Natural killer cell treated with Interleukin-12 subunit alpha and Interleukin-12 subunit beta and Interleukin-15 and Interleukin-18, amount 100 ng/mL, for 72 hours (primary cell): ENCODE measurements at regions not wholly inside any gene's neighbourhood (a gene's known extent, or its start where the extent isn't known, plus 50 kb on each side); places are given as distances from the start of the nearest gene placed in this dataset.
"Not testable (repeated sequence)": the region's sequence is repeated elsewhere in the genome, so short reads cannot be mapped to it uniquely, and the experiment has no call there.

Source experiments
- ATAC-seq, 2 donors: fragments of 150-1000 bp; cut with Tn5 transposase in 1 of 2; sonication (Bioruptor Pico), chemical (Tn5 transposase) in 1 of 2; 2 replicates each; pipeline ENCODE4 v1.10.0; 2021
- DNase-seq: peaks from one replicate; pipeline ENCODE4 v3.0.0; 2022; ENCODE audit warnings: low spot score
- H3K27ac Mint-ChIP-seq, 2 donors: 1 replicate in 1 of 2; 2 replicates in 1 of 2; pipeline ENCODE4 v1.8.0; 2022; ENCODE audit warnings: mixed read lengths in 2 of 2, mild to moderate bottlenecking in 1 of 2, moderate library complexity in 1 of 2
- H3K27me3 Mint-ChIP-seq, 2 donors: 1 replicate in 1 of 2; 2 replicates in 1 of 2; pipeline ENCODE4 v1.8.0; 2022; ENCODE audit warnings: mixed read lengths in 2 of 2
- H3K36me3 Mint-ChIP-seq: one replicate; pipeline ENCODE4 v1.8.0; 2022; ENCODE audit warnings: mixed read lengths
- H3K4me1 Mint-ChIP-seq, 2 donors: 1 replicate in 1 of 2; 2 replicates in 1 of 2; pipeline ENCODE4 v1.8.0; 2022; ENCODE audit warnings: low read depth in 2 of 2, mixed read lengths in 2 of 2, mild to moderate bottlenecking in 1 of 2
- H3K4me3 Mint-ChIP-seq: one replicate; pipeline ENCODE4 v1.8.0; 2022; ENCODE audit warnings: mixed read lengths
- H3K9me3 Mint-ChIP-seq: 2 replicates; pipeline ENCODE4 v1.8.0; 2022; ENCODE audit warnings: mixed read lengths

GRCh38 chr12:46569826-46570439 lies 197.4 kb upstream of the SLC38A2 start:
- H3K4me3 Mint-ChIP-seq: no peak overlapping the region
- H3K27me3 Mint-ChIP-seq: no peaks in the 10 kb centered on the region
- no peak overlapping the region for H3K27ac Mint-ChIP-seq
- H3K36me3 Mint-ChIP-seq: peaks cover 38% of the 10 kb centered on the region
- ATAC-seq (no peak), DNase-seq (no peak)
- peaks cover 16% of the 10 kb centered on the region for H3K9me3 Mint-ChIP-seq
- peaks cover 0 to 6% of the 10 kb centered on the region in 2 donors for H3K4me1 Mint-ChIP-seq

DNA sequence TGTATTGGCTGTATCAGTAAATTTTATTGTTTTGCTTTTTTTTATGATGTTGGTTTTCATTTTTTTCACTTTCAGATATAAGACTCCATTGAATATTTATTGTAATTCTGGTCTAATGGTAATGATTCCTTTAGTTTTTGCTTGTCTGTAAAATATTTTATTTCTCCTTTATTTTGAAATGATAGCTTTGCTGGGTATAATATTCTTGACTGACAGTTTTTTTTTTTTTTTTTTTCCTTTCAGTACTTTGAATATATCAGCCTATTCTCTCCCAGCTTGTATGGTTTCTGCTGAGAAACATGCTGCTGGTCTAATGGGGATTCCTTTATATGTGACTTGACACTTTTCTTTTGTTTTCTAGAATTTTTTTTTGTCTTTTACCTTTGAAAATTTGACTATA lies 195.1 kb upstream of the SLC38A2 start:
- Mint-ChIP-seq H3K27ac (no peak overlapping the region), H3K4me3 (no peak overlapping the region), H3K36me3 (peaks cover 38% of the 10 kb centered on the region), H3K27me3 (no peaks in the 10 kb centered on the region), H3K4me1 (peaks cover 2 to 3% of the 10 kb centered on the region in 2 donors), H3K9me3 (peaks cover 17% of the 10 kb centered on the region)
- DNase-seq (no peak), ATAC-seq (no peak)

DNA sequence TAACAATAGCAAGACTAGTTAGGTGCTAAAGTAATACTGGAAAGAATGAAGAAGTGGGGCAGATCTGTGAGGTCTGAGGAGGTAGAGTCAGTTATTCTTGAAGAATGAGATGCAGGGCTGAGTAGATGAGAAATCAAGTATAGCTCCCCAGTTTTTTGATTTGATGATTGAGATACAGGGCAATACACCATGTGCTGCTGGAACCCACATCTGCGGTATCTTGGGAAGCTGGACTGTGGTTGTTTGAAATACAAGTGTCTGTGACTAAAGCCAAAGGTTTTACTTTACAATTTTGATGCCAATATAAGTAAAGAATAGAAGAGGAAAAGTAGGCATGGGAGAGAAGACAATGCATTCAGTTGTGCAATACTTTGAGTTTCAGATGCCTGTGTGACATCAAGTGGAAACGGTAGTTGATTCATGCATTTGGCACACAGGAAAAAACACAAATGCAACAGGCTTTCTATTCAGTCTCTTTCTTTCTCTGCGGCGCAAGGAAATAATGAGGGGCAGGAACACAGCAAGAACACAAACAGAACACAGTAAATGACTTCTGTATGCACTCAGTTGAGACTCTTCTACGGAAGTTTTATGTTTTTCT lies 190.2 kb upstream of the SLC38A2 start:
- Mint-ChIP-seq H3K4me1 (peaks cover 11 to 13% of the 10 kb centered on the region in 2 donors), H3K9me3 (peaks cover 16% of the 10 kb centered on the region), H3K4me3 (no peak overlapping the region), H3K27me3 (no peaks in the 10 kb centered on the region), H3K27ac (peak overlapping the region in 1 of 2 donors; percentile 23), H3K36me3 (peaks cover 26% of the 10 kb centered on the region)
- ATAC-seq (no peak), DNase-seq (no peak)

DNA sequence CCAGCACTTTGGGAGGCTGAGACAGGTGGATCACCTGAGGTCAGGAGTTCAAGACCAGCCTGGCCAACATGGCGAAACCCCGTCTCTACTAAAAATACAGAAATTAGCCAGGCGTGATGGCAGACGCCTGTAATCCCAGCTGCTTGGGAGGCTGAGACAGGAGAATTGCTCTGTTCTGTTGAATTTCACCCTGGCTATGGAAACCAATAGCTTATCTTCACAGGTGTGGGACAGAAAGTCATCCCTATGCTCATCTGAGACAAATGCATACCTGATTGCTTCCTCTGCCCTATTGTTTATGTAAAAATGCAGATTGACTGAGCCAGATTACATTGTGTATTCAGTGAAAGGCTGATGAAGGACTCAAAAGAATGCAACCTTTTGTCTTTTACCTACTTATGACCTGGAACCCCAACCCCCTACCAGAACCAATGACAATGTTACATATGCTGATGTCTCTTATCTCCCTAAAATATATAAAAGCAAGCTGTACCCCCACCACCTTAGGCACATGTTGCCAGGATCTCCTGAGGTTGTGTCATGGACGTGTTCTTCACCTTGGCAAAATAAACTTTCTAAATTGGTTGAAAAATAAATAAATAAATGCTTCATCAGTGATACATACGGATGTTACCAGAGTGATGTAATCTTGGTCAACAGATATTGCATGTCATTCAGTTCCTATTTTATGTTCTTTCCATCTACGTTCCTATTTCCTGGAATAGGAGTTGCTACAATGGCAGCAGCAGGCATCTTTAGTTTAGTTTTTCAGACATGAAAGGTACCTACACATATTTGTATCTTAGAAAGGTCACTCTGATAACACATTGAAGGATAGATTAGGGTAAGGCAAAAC lies 189.4 kb upstream of the SLC38A2 start:
- Mint-ChIP-seq H3K4me1 (peaks cover 12 to 14% of the 10 kb centered on the region in 2 donors), H3K27ac (peak overlapping the region in 1 of 2 donors; percentile 23), H3K36me3 (peaks cover 19% of the 10 kb centered on the region), H3K9me3 (peaks cover 16% of the 10 kb centered on the region)
- H3K27me3 Mint-ChIP-seq, H3K4me3 Mint-ChIP-seq, DNase-seq, ATAC-seq: not testable (repeated sequence)

- peaks cover 12 to 14% of the 10 kb centered on the region in 2 donors for H3K4me1 Mint-ChIP-seq
- no peak overlapping the region for H3K4me3 Mint-ChIP-seq
- peaks cover 10% of the 10 kb centered on the region for H3K9me3 Mint-ChIP-seq
- ATAC-seq: no peak
- DNase-seq: no peak
- H3K27me3 Mint-ChIP-seq: no peaks in the 10 kb centered on the region
- H3K27ac Mint-ChIP-seq: no peak overlapping the region
- H3K36me3 Mint-ChIP-seq: peaks cover 8% of the 10 kb centered on the region
Observed at GRCh38 chr12:46560874-46561273, 188.3 kb upstream of the SLC38A2 start.

DNA sequence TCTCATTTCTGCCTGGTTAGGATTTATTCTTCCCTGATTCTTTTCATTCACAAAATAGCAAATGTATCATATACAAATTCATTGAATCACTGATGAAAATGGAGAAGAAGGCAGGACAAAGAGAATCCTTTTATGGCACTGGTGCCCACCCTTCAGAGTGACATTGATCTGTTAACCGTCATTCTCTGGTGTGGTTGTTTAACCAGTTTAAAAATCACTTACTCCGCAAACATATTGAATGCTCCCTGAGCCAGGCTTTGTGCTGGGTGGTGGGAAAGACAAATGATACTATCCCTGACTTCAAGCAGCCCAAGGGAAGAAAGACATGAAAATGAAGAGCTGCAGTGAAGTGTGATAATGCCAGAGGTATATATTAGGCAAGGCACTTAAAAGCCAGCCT lies 187.5 kb upstream of the SLC38A2 start:
- Mint-ChIP-seq H3K4me3 (no peak overlapping the region), H3K4me1 (peaks cover 12 to 14% of the 10 kb centered on the region in 2 donors), H3K27me3 (peaks cover 0 to under 1% of the 10 kb centered on the region in 2 donors), H3K9me3 (peaks cover 6% of the 10 kb centered on the region), H3K36me3 (peaks cover 2% of the 10 kb centered on the region), H3K27ac (no peak overlapping the region)
- DNase-seq: no peak
- ATAC-seq: no peak

- H3K9me3 Mint-ChIP-seq: peaks cover 6% of the 10 kb centered on the region
- H3K27ac Mint-ChIP-seq: no peak overlapping the region
- peaks cover 12 to 18% of the 10 kb centered on the region in 2 donors for H3K4me1 Mint-ChIP-seq
- DNase-seq (no peak), ATAC-seq (no peak)
- H3K27me3 Mint-ChIP-seq: peaks cover 0 to 2% of the 10 kb centered on the region in 2 donors
- H3K4me3 Mint-ChIP-seq: no peak overlapping the region
- no peaks in the 10 kb centered on the region for H3K36me3 Mint-ChIP-seq
Observed at GRCh38 chr12:46559311-46559710, 186.7 kb upstream of the SLC38A2 start.

GRCh38 chr12:46558677-46559076 lies 186.1 kb upstream of the SLC38A2 start:
- DNase-seq (no peak), ATAC-seq (no peak)
- no peak overlapping the region for H3K4me3 Mint-ChIP-seq
- peaks cover 12 to 18% of the 10 kb centered on the region in 2 donors for H3K4me1 Mint-ChIP-seq
- H3K27ac Mint-ChIP-seq: no peak overlapping the region
- H3K36me3 Mint-ChIP-seq: no peaks in the 10 kb centered on the region
- peaks cover 6% of the 10 kb centered on the region for H3K9me3 Mint-ChIP-seq
- peaks cover 0 to 2% of the 10 kb centered on the region in 2 donors for H3K27me3 Mint-ChIP-seq

DNA sequence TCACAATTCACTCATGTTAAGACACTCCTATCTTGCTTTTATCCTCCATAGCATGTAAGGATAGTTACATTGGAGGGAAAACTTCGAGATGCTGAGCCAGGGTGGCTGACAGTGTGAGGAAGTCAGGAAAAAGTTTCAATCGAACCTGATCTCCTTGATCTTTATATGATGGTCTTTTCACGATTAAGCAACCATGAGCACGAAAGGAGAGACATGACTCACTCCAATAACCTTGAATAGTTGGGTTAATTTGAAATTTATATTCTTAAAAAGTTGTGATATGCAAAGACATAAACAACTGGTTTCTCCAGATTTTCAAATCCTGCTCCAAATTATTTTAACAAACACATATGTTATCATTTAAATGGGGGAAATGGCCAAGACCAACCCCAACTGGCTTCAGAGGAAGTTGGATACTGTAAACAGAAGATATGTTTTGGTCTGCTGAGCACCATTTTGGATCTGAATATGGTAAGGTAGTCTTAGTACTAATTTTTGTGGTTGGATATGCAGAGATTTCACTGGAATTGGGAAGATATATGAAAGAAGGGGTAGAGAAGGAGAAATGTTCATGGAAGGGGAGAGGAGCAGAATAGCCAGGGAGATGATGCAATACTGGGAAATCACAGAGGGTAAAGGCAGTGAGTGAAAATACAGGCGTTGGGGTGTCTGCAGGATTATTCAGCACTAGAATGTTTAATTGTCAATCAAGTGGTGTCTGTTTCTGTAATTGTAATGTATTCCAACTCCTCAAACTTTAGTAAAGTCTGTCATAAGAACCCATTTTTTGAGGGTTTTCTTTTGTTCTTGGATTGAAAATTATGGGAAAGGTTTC lies 185.2 kb upstream of the SLC38A2 start:
- peaks cover 0 to 2% of the 10 kb centered on the region in 2 donors for H3K27me3 Mint-ChIP-seq
- H3K4me3 Mint-ChIP-seq: no peak overlapping the region
- no peaks in the 10 kb centered on the region for H3K36me3 Mint-ChIP-seq
- peak overlapping the region in 1 of 2 donors; percentile 2 for H3K27ac Mint-ChIP-seq
- no peak for DNase-seq
- H3K9me3 Mint-ChIP-seq: peaks cover 6% of the 10 kb centered on the region
- peaks cover 11 to 18% of the 10 kb centered on the region in 2 donors for H3K4me1 Mint-ChIP-seq
- ATAC-seq: no peak

DNA sequence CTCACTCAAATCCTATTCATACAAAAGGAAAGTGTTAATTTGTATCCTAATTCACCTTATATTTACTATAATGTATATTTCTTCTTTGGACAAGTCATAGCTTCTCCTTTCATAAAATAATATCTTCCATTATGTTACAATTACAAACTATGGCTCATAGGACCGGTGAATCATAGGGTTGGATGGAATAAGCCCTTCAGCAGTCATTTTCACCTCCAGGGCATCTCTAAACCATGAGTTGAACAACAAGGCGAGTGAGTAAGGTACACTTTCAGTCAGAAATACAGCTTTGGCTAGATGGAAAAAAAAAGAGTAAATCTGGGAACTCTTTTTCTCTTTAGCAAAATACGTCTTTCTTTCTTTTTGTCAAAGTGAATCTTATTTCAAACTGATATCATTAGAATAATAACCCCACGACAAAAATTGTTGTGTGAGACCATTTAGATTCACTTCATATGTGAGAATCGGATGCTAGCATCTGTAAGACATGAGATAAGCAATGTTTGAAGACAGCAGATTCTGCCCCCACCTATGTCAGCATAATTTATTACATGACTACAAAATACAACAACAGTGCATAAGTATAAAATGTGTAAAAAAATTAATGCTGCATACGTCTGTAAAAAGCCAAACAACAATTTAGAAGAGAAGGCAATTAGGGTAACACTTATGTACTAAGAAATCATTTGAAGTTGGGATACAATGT lies 184.4 kb upstream of the SLC38A2 start:
- DNase-seq: no peak
- no peaks in the 10 kb centered on the region for H3K36me3 Mint-ChIP-seq
- peaks cover 6% of the 10 kb centered on the region for H3K9me3 Mint-ChIP-seq
- H3K4me1 Mint-ChIP-seq: peaks cover 6 to 13% of the 10 kb centered on the region in 2 donors
- H3K27ac Mint-ChIP-seq: peak overlapping the region in 1 of 2 donors; percentile 49
- no peak overlapping the region for H3K4me3 Mint-ChIP-seq
- ATAC-seq: no peak
- H3K27me3 Mint-ChIP-seq: peaks cover 0 to 2% of the 10 kb centered on the region in 2 donors

- Mint-ChIP-seq H3K27ac (no peak overlapping the region), H3K9me3 (peaks cover 6% of the 10 kb centered on the region), H3K4me1 (peaks cover 7 to 15% of the 10 kb centered on the region in 2 donors), H3K36me3 (no peaks in the 10 kb centered on the region), H3K27me3 (peaks cover 0 to 2% of the 10 kb centered on the region in 2 donors), H3K4me3 (no peak overlapping the region)
- no peak for ATAC-seq
- no peak for DNase-seq
Observed at GRCh38 chr12:46556105-46556559, 183.6 kb upstream of the SLC38A2 start.

DNA sequence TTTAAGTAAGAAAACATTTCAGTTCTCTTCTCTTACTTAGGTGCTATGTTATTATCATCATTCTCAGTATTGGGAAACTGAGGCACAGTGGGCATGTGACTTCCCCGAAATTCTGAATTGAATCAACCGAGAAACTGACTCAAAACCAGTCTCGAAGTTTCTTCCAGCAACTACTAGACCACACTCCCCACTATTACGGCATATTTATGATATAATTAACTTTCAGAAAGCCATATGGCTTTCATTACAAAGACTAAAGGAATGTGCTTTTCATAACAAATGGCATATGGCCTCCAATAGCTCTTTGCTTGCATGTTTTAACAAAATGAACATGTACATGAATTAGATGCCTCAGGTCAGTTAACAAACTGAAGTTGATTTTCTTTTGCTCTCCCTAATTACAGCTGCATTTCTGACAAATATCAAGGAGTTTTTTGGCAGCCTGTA lies 182.9 kb upstream of the SLC38A2 start:
- Mint-ChIP-seq H3K27ac (no peak overlapping the region), H3K36me3 (no peaks in the 10 kb centered on the region), H3K9me3 (peaks cover 6% of the 10 kb centered on the region), H3K27me3 (peaks cover 0 to 2% of the 10 kb centered on the region in 2 donors), H3K4me3 (no peak overlapping the region), H3K4me1 (peaks cover 12 to 20% of the 10 kb centered on the region in 2 donors)
- DNase-seq (no peak), ATAC-seq (no peak)

GRCh38 chr12:46554460-46554859 lies 181.9 kb upstream of the SLC38A2 start:
- Mint-ChIP-seq H3K27me3 (peaks cover 0 to 2% of the 10 kb centered on the region in 2 donors), H3K4me3 (no peak overlapping the region), H3K27ac (no peak overlapping the region), H3K4me1 (peaks cover 22 to 24% of the 10 kb centered on the region in 2 donors), H3K36me3 (no peaks in the 10 kb centered on the region), H3K9me3 (peaks cover 6% of the 10 kb centered on the region)
- ATAC-seq (no peak), DNase-seq (no peak)
